Pancreas (tissue), 10 donors: ENCODE measurements at regions not wholly inside any gene's neighbourhood (a gene's known extent, or its start where the extent isn't known, plus 50 kb on each side); places are given as distances from the start of the nearest gene placed in this dataset.
A peak's percentile ranks its signal among the peaks of the same experiment; 100 is the strongest.

Experiments
- ATAC-seq, 4 donors: fragments of 200-7000 bp; cut with Tn5 transposase; one replicate each; pipeline versions ENCODE4 v1.8.0 to v1.9.1; 2020; ENCODE audit warnings: mild to moderate bottlenecking in 4 of 4, moderate library complexity in 4 of 4
- DNase-seq, 6 donors: peaks; one replicate each; pipeline ENCODE4 v3.0.0-alpha.2; 2020
- FAIRE-seq: peaks from 2 replicates; lab custom pipeline; 2012; peaks lifted over from hg19 to GRCh38; lab: Jason Lieb, UNC
- H3K27ac ChIP-seq, 4 donors: fragments of 200-600 bp; sonication (generic); 1 replicate in 3 of 4; 2 replicates in 1 of 4; pipeline versions ENCODE4 v1.5.0 to v1.8.0; 2020
- H3K27me3 ChIP-seq, 4 donors: fragments of 200-600 bp; one replicate each; pipeline ENCODE4 v1.8.0; 2021
- H3K36me3 ChIP-seq, 3 donors: fragments of 200-600 bp; sonication (generic) in 1 of 3; one replicate each; pipeline versions ENCODE4 v1.5.0 to v1.8.0; 2020 to 2021
- H3K4me1 ChIP-seq, 3 donors: fragments of 200-600 bp; one replicate each; pipeline ENCODE4 v1.8.0; 2021
- H3K4me3 ChIP-seq, 4 donors: fragments of 200-600 bp; sonication (generic) in 2 of 4; one replicate each; pipeline versions ENCODE4 v1.5.0 to v1.8.0; 2020 to 2021
- H3K9me3 ChIP-seq, 4 donors: fragments of 200-600 bp; one replicate each; pipeline ENCODE4 v1.8.0; 2021
- CTCF ChIP-seq, 4 donors: fragments of 200-600 bp; sonication (generic) in 3 of 4; IDR thresholded peaks; one replicate each; pipeline versions ENCODE4 v1.5.0 to v1.8.0; 2021; ENCODE audit warnings: antibody characterized with exemption in 4 of 4
- WGBS, 2 donors: extraction: QIAGEN DNeasy Blood & Tissue Kit; methylation state at CpG; one replicate each; pipeline ENCODE4 v1.1.7; 2013; 5-methylcytosine and 5-hydroxymethylcytosine counted together
- intact Hi-C, 3 donors: fragments of 100-400 bp; cut with DNase I; formaldehyde crosslinking; loops; one replicate each; pipeline versions ENCODE4 v1.11.1 to v1.14.2; 2022
- donor health status: healthy with polysubstance abuse.
- donor health status: DM: no; HTN: no; CAD: no; lungs with moderate emphysema.
- donor health status: DM: no; HTN: no; CAD: no.
- donor health status: control.
- donor health status: control.
- donor health status: Bipolar disorder and iron deficiency.
- donor health status: DM: yes; HTN: yes; CAD: no.
- donor health status: DM: no; HTN: no; CAD: no.
- donor health status: DM: no; HTN: no; CAD: no.
- donor health status: DM: yes; HTN: yes; CAD: no.

- no peaks in the 10 kb centered on the region for H3K4me1 ChIP-seq
- DNase-seq (no peak), ATAC-seq (no peak), FAIRE-seq (no peak)
- no peak overlapping the region for H3K27ac ChIP-seq
- intact Hi-C loops, result no loop called here
- no peaks in the 10 kb centered on the region for H3K27me3 ChIP-seq
- 72 to 92% methylated on average over 6 of the region's 6 CpGs for WGBS, 2 donors
- no peak overlapping the region for H3K4me3 ChIP-seq
- no peaks in the 10 kb centered on the region for H3K9me3 ChIP-seq
- H3K36me3 ChIP-seq, result no peaks in the 10 kb centered on the region
- no peak for TF ChIP-seq CTCF (IDR thresholded peaks at IDR 0.05)
These were observed 199.8 kb downstream of the JCAD start for GRCh38 chr10:29859521-29860130.

- WGBS, 2 donors, result 36 to 42% methylated on average over 3 of the region's 3 CpGs
- DNase-seq (no peak), FAIRE-seq (no peak), ATAC-seq (peak in 1 of 4 donors; percentile 40)
- no peak for TF ChIP-seq CTCF (IDR thresholded peaks at IDR 0.05)
- intact Hi-C loops, result no loop called here
- Histone ChIP-seq H3K4me1 (no peaks in the 10 kb centered on the region), H3K9me3 (no peaks in the 10 kb centered on the region), H3K4me3 (no peak overlapping the region), H3K27ac (no peak overlapping the region), H3K27me3 (no peaks in the 10 kb centered on the region), H3K36me3 (no peaks in the 10 kb centered on the region)
These were observed 200.6 kb downstream of the JCAD start for GRCh38 chr10:29858702-29859267.

GRCh38 chr10:29857843-29858701 lies 201.3 kb downstream of the JCAD start:
- DNase-seq, result peak in 5 of 6 donors; percentile 52 to 72 (median 53)
- Histone ChIP-seq H3K4me3 (no peak overlapping the region), H3K27ac (no peak overlapping the region), H3K9me3 (no peaks in the 10 kb centered on the region), H3K36me3 (no peaks in the 10 kb centered on the region), H3K4me1 (no peaks in the 10 kb centered on the region), H3K27me3 (no peaks in the 10 kb centered on the region)
- TF ChIP-seq CTCF (IDR thresholded peaks at IDR 0.05), result peak; percentile 23 to 59 (median 49)
- no peak for FAIRE-seq
- intact Hi-C loops, result no loop called here
- ATAC-seq, result peak; percentile 68 to 95 (median 88)
- 20 to 22% methylated on average over 11 of the region's 11 CpGs for WGBS, 2 donors

GRCh38 chr10:29856295-29856694 lies 203.1 kb downstream of the JCAD start:
- no peak for FAIRE-seq
- WGBS, 2 donors, result 63 to 69% methylated on average over 3 of the region's 3 CpGs
- ATAC-seq, result no peak
- Histone ChIP-seq H3K4me3 (no peak overlapping the region), H3K36me3 (no peaks in the 10 kb centered on the region), H3K9me3 (no peaks in the 10 kb centered on the region), H3K4me1 (no peaks in the 10 kb centered on the region), H3K27me3 (no peaks in the 10 kb centered on the region), H3K27ac (no peak overlapping the region)
- TF ChIP-seq CTCF (IDR thresholded peaks at IDR 0.05), result no peak
- DNase-seq, result no peak
- intact Hi-C loops, result no loop called here
